GM12878 (cell line): ENCODE measurements at regions not wholly inside any gene's neighbourhood (a gene's known extent, or its start where the extent isn't known, plus 50 kb on each side); places are given as distances from the start of the nearest gene placed in this dataset.

Experiments used
- ATAC-seq: fragments of 200-7000 bp; cut with Tn5 transposase; 3 replicates; pipeline ENCODE4 v1.9.1; 2020; ENCODE audit warnings: mild to moderate bottlenecking, moderate library complexity
- BruUV-seq: library from RNA; stranded (reverse); fragments of 400-500 nt; replicated peaks from 2 replicates; lab custom pipeline; 2021; lab: Mats Ljungman, UMichigan
- CTCF ChIA-PET: fragments of 300-600 bp; sonication (Branson Sonifier 250); formaldehyde crosslinking; extraction: SDS; loops from one replicate; lab custom pipeline; 2021; ENCODE audit warnings: inconsistent platforms; lab: Yijun Ruan, JAX
- POLR2A ChIA-PET: fragments of 350-600 bp; formaldehyde crosslinking; extraction: SDS; loops from one replicate; lab custom pipeline; 2021; ENCODE audit warnings: inconsistent platforms; lab: Charles Lee
- RAD21 ChIA-PET: fragments of 300-600 bp; sonication (Branson Sonifier 250); formaldehyde crosslinking; loops from one replicate; lab custom pipeline; 2023; ENCODE audit warnings: antibody characterized with exemption; ENCODE audit not compliant: unreplicated experiment; lab: Charles Lee
- SMC1A ChIA-PET: fragments of 300-600 bp; sonication (Branson Sonifier 250); formaldehyde crosslinking; loops from one replicate; lab custom pipeline; 2023; ENCODE audit not compliant: unreplicated experiment, uncharacterized antibody; lab: Charles Lee
- DNase-seq: peaks from one replicate; pipeline ENCODE4 v3.0.0-alpha.2; 2011; ENCODE audit warnings: low read depth, low spot score
- FAIRE-seq: peaks from 3 replicates; lab custom pipeline; 2011; peaks lifted over from hg19 to GRCh38; lab: Jason Lieb, UNC
- H2AFZ ChIP-seq: 2 replicates; pipeline ENCODE4 v1.6.0; 2011; ENCODE audit warnings: low read depth, low read length, control low read depth; ENCODE audit not compliant: control insufficient read depth
- H3K27ac ChIP-seq: 2 replicates; pipeline ENCODE4 v1.5.1; 2011; ENCODE audit warnings: control low read depth; ENCODE audit not compliant: control insufficient read depth, insufficient read depth
- H3K27me3 ChIP-seq, 2 experiments: replicated peaks in 1 of 2; 2 replicates each; pipeline versions ENCODE4 v1.6.0 to v1.6.1; 2011; ENCODE audit warnings: low read length in 1 of 2; ENCODE audit not compliant: control insufficient read depth in 2 of 2, insufficient read depth in 2 of 2
- H3K36me3 ChIP-seq, 2 experiments: 2 replicates each; pipeline ENCODE4 v1.5.1; 2011; ENCODE audit warnings: low read length in 1 of 2; ENCODE audit not compliant: control insufficient read depth in 2 of 2, insufficient read depth in 2 of 2
- H3K4me1 ChIP-seq: 2 replicates; pipeline ENCODE4 v1.6.1; 2011; ENCODE audit warnings: mild to moderate bottlenecking, low read length, moderate library complexity, mixed read lengths; ENCODE audit not compliant: control insufficient read depth, insufficient read depth
- H3K4me2 ChIP-seq: 2 replicates; pipeline ENCODE4 v1.6.0; 2011; ENCODE audit warnings: control low read depth; ENCODE audit not compliant: control insufficient read depth, insufficient read depth
- H3K4me3 ChIP-seq: fragments of 200-600 bp; sonication (generic); 2 replicates; pipeline ENCODE4 v1.5.1; 2016
- H3K79me2 ChIP-seq: 2 replicates; pipeline ENCODE4 v1.6.0; 2011; ENCODE audit warnings: low read length; ENCODE audit not compliant: control insufficient read depth, insufficient read depth
- H3K9ac ChIP-seq: 2 replicates; pipeline ENCODE4 v1.8.0; 2011; ENCODE audit warnings: low read length, control low read depth, mixed read lengths; ENCODE audit not compliant: control insufficient read depth, insufficient read depth
- H3K9me3 ChIP-seq: replicated peaks from 3 replicates; pipeline ENCODE4 v1.5.1; 2011; ENCODE audit warnings: mild to moderate bottlenecking, low read length; ENCODE audit not compliant: control insufficient read depth, insufficient read depth
- H4K20me1 ChIP-seq: 2 replicates; pipeline ENCODE4 v1.6.0; 2011; ENCODE audit not compliant: control insufficient read depth, insufficient read depth
- HCFC1 ChIP-seq: fragments of 150-350 bp; IDR thresholded peaks from 2 replicates; pipeline ENCODE4 v1.6.1; 2014; ENCODE audit warnings: low read length
- HDAC2 ChIP-seq: fragments of 200-600 bp; sonication (generic); IDR thresholded peaks from 2 replicates; pipeline ENCODE4 v1.6.1; 2017
- TCF12 ChIP-seq: IDR thresholded peaks from 2 replicates; pipeline ENCODE4 v1.6.1; 2011; ENCODE audit warnings: low read depth, mild to moderate bottlenecking, low read length
- TCF7 ChIP-seq: IDR thresholded peaks from 2 replicates; pipeline ENCODE4 v1.6.1; 2014; ENCODE audit warnings: antibody characterized with exemption, borderline replicate concordance
- WGBS: methylation state at CpG from one replicate; pipeline ENCODE4 v1.1.6; 2016; ENCODE audit warnings: low lambda C conversion rate; ENCODE audit not compliant: insufficient replicate concordance, insufficient coverage; ENCODE audit errors: missing lambda C conversion rate; 5-methylcytosine and 5-hydroxymethylcytosine counted together
- in situ Hi-C: fragments of 300-500 bp; cut with MboI; formaldehyde crosslinking; loops from 9 replicates; pipeline ENCODE4 v1.14.3; 2018; ENCODE audit warnings: mixed read lengths
- intact Hi-C: fragments of 100-400 bp; cut with micrococcal nuclease; formaldehyde crosslinking; loops from one replicate; pipeline ENCODE4 v1.14.2; 2022; ENCODE audit not compliant: unreplicated experiment
- TF ChIP-seq, protein P1 (sequence below): fragments of 450-650 bp; IDR thresholded peaks from 2 replicates; pipeline ENCODE4 v1.6.1; 2016; ENCODE audit warnings: mild to moderate bottlenecking
- TF ChIP-seq, protein P2 (sequence below): fragments of 450-650 bp; IDR thresholded peaks from 2 replicates; pipeline ENCODE4 v1.6.1; 2017; ENCODE audit warnings: borderline replicate concordance
- TF ChIP-seq, protein P3 (sequence below): IDR thresholded peaks from 2 replicates; pipeline ENCODE4 v1.6.1; 2011; ENCODE audit warnings: mild to moderate bottlenecking, low read depth, low read length, moderate library complexity; ENCODE audit not compliant: insufficient replicate concordance

DNA sequence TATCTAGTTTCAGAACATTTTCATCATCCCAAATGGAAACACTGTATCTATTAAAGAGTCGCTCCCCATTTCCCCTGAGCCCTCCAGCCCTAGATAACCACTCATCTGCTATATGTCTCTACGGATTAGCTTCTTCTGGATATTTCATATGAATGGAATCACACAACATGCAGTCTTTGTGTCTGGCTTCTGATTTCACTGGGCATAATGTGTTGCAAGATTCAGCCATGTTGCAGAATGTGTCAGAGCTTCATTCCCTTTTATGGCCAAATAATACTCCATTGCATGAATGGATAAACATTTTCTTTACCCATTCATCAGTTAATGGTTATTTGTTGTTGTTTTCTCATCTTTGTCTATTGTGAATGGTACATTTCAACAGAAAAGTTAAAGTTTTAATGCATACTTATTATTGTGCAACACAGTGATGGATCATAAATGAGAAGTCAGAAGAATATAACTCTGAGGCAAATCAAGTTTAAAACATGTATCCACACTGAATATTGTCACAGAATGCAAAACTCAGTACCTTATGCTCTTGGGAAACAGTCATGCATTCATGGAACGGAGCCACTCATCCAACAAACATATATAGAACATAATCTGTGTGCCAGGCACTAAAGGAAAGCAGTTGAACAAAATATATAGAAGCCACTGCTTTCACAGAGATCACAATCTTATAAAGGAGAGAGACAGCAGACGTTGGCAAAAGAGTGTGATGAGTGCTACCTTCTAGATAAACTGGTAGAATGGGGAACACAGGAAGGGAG lies 57.8 kb upstream of the MAGEA4 start:
- intact Hi-C loops, result no loop called here
- no TSS peak for BruUV-seq
- no peaks in the 10 kb centered on the region for H4K20me1 ChIP-seq
- no peak for TF ChIP-seq TCF7
- H3K9ac ChIP-seq, result no peak overlapping the region
- SMC1A ChIA-PET, result no interaction called here
- no peak for FAIRE-seq
- RAD21 ChIA-PET, result no interaction called here
- no peak overlapping the region for H2AFZ ChIP-seq
- CTCF ChIA-PET, result no interaction called here
- POLR2A ChIA-PET, result no interaction called here
- H3K36me3 ChIP-seq, result no peaks in the 10 kb centered on the region
- no peak for ATAC-seq
- WGBS, result 7% methylated on average over 4 of the region's 4 CpGs
- H3K27me3 ChIP-seq, result no peaks in the 10 kb centered on the region
- H3K4me2 ChIP-seq, result no peak overlapping the region
- in situ Hi-C loops, result no loop called here
- no peaks in the 10 kb centered on the region for H3K79me2 ChIP-seq
- H3K4me3 ChIP-seq, result no peak overlapping the region
- H3K9me3 ChIP-seq, result no peaks in the 10 kb centered on the region
- H3K27ac ChIP-seq, result no peak overlapping the region
- H3K4me1 ChIP-seq, result no peaks in the 10 kb centered on the region
- no peak for DNase-seq

DNA sequence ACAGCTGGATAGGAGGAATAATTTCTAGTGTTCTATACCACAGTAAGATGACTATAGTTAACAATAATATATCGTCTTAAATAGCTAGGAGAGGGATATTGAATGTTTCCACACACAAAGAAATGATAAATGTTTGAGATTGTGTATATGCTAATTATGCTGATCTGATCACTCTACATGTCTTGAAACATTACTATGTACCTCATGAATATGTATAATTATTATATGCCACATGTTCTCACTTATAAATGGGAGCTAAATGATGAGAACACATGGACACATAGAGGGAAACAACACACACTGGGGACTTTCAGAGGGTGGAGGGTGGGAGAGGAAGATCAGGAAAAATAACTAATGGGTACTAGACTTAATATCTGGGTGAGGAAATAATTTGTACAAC lies 53.2 kb upstream of the MAGEA4 start:
- in situ Hi-C loops, result no loop called here
- no TSS peak for BruUV-seq
- Histone ChIP-seq H3K4me3 (no peak overlapping the region), H3K27ac (no peak overlapping the region), H3K4me2 (no peak overlapping the region), H3K9ac (no peak overlapping the region), H3K36me3 (no peaks in the 10 kb centered on the region), H3K27me3 (no peaks in the 10 kb centered on the region), H4K20me1 (no peaks in the 10 kb centered on the region), H2AFZ (no peak overlapping the region), H3K79me2 (no peaks in the 10 kb centered on the region), H3K4me1 (no peaks in the 10 kb centered on the region), H3K9me3 (no peaks in the 10 kb centered on the region)
- CTCF ChIA-PET, result interaction anchor here (0.6 to 1.1 kb wide), 2 partner anchors 13 to 753 kb away, joined by 3 read pairs; no protein-coding TSS in a partner anchor
- intact Hi-C loops, result no loop called here
- FAIRE-seq, result no peak
- ATAC-seq, result no peak
- RAD21 ChIA-PET, result interaction anchor here (0.6 kb wide), 1 partner anchor 42 kb away, joined by 3 read pairs; no protein-coding TSS in a partner anchor
- no peak for DNase-seq
- 0% methylated on average over 1 of the region's 1 CpG for WGBS
- SMC1A ChIA-PET, result interaction anchor here (0.7 kb wide), 1 partner anchor 42 kb away, joined by 3 read pairs; no protein-coding TSS in a partner anchor
- POLR2A ChIA-PET, result no interaction called here
- TF ChIP-seq HCFC1, result no peak
- no peak for TF ChIP-seq TCF12
- TF ChIP-seq, protein P1, sequence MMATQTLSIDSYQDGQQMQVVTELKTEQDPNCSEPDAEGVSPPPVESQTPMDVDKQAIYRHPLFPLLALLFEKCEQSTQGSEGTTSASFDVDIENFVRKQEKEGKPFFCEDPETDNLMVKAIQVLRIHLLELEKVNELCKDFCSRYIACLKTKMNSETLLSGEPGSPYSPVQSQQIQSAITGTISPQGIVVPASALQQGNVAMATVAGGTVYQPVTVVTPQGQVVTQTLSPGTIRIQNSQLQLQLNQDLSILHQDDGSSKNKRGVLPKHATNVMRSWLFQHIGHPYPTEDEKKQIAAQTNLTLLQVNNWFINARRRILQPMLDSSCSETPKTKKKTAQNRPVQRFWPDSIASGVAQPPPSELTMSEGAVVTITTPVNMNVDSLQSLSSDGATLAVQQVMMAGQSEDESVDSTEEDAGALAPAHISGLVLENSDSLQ, result no peak
- TF ChIP-seq, protein P2, sequence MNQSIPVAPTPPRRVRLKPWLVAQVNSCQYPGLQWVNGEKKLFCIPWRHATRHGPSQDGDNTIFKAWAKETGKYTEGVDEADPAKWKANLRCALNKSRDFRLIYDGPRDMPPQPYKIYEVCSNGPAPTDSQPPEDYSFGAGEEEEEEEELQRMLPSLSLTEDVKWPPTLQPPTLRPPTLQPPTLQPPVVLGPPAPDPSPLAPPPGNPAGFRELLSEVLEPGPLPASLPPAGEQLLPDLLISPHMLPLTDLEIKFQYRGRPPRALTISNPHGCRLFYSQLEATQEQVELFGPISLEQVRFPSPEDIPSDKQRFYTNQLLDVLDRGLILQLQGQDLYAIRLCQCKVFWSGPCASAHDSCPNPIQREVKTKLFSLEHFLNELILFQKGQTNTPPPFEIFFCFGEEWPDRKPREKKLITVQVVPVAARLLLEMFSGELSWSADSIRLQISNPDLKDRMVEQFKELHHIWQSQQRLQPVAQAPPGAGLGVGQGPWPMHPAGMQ, result no peak
- TF ChIP-seq, protein P3, sequence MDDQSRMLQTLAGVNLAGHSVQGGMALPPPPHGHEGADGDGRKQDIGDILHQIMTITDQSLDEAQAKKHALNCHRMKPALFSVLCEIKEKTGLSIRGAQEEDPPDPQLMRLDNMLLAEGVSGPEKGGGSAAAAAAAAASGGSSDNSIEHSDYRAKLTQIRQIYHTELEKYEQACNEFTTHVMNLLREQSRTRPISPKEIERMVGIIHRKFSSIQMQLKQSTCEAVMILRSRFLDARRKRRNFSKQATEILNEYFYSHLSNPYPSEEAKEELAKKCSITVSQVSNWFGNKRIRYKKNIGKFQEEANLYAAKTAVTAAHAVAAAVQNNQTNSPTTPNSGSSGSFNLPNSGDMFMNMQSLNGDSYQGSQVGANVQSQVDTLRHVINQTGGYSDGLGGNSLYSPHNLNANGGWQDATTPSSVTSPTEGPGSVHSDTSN, result no peak
- TF ChIP-seq HDAC2, result no peak
